ENCODE measurements at regions not wholly inside any gene's neighbourhood (a gene's known extent, or its start where the extent isn't known, plus 50 kb on each side); places are given as distances from the start of the nearest gene placed in this dataset.
A peak's percentile ranks its signal among the peaks of the same experiment; 100 is the strongest.

GRCh38 chr14:83247924-83248639, 1714.4 kb upstream of the SEL1L start:
- Histone ChIP-seq H3K4me1 (ENCODE audit: control insufficient read depth, insufficient read depth, low read length) (no peaks in the 10 kb centered on the region), H3K4me3 (ENCODE audit: low read depth, low read length) (no peak overlapping the region), H3K27ac (ENCODE audit: low read depth, low read length) (no peak overlapping the region), H3K27me3 (ENCODE audit: control insufficient read depth, insufficient read depth, low read length) (no peaks in the 10 kb centered on the region), H3K9me3 (ENCODE audit: control insufficient read depth, insufficient read depth, low read length) (peaks cover 3% of the 10 kb centered on the region), H3K36me3 (ENCODE audit: control insufficient read depth, insufficient read depth, low read length) (no peaks in the 10 kb centered on the region)
- WGBS (ENCODE audit: insufficient coverage), result no CpG with 5 or more reads among the region's 5 CpGs
- DNase-seq (ENCODE audit: low read depth in 4 of 6, low spot score in 6 of 6), result peak in 1 of 6 donors; percentile 17

DNA sequence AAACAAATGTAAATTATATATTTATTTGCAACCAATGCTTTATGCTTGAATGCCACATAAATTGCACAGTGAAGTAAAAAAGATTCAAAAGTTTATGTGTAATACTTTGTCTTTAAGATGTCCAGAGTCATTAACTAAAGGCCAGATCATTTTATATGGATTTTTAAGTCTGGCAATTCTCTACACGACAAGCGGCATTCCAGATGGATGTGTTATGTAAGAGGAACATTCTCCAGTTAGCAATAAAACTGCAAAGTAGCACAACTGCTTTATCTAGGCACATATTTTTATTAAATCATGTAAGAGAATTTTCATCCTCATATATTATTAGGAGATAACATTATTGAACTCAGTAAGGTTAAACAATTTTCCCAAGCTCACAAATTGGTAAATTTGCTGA, 1717.7 kb upstream of the SEL1L start:
- no CpG with 5 or more reads among the region's 2 CpGs for WGBS (ENCODE audit: insufficient coverage)
- DNase-seq (ENCODE audit: low read depth in 4 of 6, low spot score in 6 of 6), result no peak
- H3K27ac ChIP-seq (ENCODE audit: low read depth, low read length), result no peak overlapping the region
- H3K36me3 ChIP-seq (ENCODE audit: control insufficient read depth, insufficient read depth, low read length), result no peaks in the 10 kb centered on the region
- H3K27me3 ChIP-seq (ENCODE audit: control insufficient read depth, insufficient read depth, low read length), result no peaks in the 10 kb centered on the region
- no peak overlapping the region for H3K4me3 ChIP-seq (ENCODE audit: low read depth, low read length)
- no peaks in the 10 kb centered on the region for H3K9me3 ChIP-seq (ENCODE audit: control insufficient read depth, insufficient read depth, low read length)
- no peaks in the 10 kb centered on the region for H3K4me1 ChIP-seq (ENCODE audit: control insufficient read depth, insufficient read depth, low read length)

DNA sequence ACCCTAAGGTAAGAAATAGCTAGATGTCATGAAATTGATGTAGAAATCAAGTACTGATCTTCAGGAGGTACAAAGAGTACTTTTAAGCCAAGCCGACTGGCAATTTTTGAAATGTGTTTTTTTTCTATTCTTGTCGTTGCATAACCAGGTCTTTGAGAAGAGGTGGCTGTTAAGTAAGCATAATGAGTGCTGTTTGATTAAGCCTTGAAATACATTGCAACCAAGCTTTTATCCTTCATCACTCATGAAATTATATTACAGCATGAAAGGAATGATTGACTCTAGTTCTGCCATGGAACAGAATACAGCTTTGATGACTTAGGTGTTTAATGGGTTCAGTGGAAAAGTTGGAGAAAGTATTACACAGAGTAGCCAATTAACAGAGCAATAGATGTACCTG, 1720.2 kb upstream of the SEL1L start:
- DNase-seq (ENCODE audit: low read depth in 4 of 6, low spot score in 6 of 6), result no peak
- Histone ChIP-seq H3K27me3 (ENCODE audit: control insufficient read depth, insufficient read depth, low read length) (no peaks in the 10 kb centered on the region), H3K27ac (ENCODE audit: low read depth, low read length) (no peak overlapping the region), H3K9me3 (ENCODE audit: control insufficient read depth, insufficient read depth, low read length) (no peaks in the 10 kb centered on the region), H3K4me1 (ENCODE audit: control insufficient read depth, insufficient read depth, low read length) (no peaks in the 10 kb centered on the region), H3K36me3 (ENCODE audit: control insufficient read depth, insufficient read depth, low read length) (no peaks in the 10 kb centered on the region), H3K4me3 (ENCODE audit: low read depth, low read length) (no peak overlapping the region)
- no CpG with 5 or more reads among the region's 2 CpGs for WGBS (ENCODE audit: insufficient coverage)

GRCh38 chr14:83255015-83255726, 1721.5 kb upstream of the SEL1L start:
- no peak for DNase-seq (ENCODE audit: low read depth in 4 of 6, low spot score in 6 of 6)
- no peaks in the 10 kb centered on the region for H3K9me3 ChIP-seq (ENCODE audit: control insufficient read depth, insufficient read depth, low read length)
- H3K27me3 ChIP-seq (ENCODE audit: control insufficient read depth, insufficient read depth, low read length), result no peaks in the 10 kb centered on the region
- no CpG with 5 or more reads among the region's 2 CpGs for WGBS (ENCODE audit: insufficient coverage)
- H3K27ac ChIP-seq (ENCODE audit: low read depth, low read length), result no peak overlapping the region
- H3K4me1 ChIP-seq (ENCODE audit: control insufficient read depth, insufficient read depth, low read length), result no peaks in the 10 kb centered on the region
- no peak overlapping the region for H3K4me3 ChIP-seq (ENCODE audit: low read depth, low read length)
- no peaks in the 10 kb centered on the region for H3K36me3 ChIP-seq (ENCODE audit: control insufficient read depth, insufficient read depth, low read length)

- Histone ChIP-seq H3K27me3 (ENCODE audit: control insufficient read depth, insufficient read depth, low read length) (no peaks in the 10 kb centered on the region), H3K4me3 (ENCODE audit: low read depth, low read length) (no peak overlapping the region), H3K36me3 (ENCODE audit: control insufficient read depth, insufficient read depth, low read length) (no peaks in the 10 kb centered on the region), H3K4me1 (ENCODE audit: control insufficient read depth, insufficient read depth, low read length) (no peaks in the 10 kb centered on the region), H3K9me3 (ENCODE audit: control insufficient read depth, insufficient read depth, low read length) (no peaks in the 10 kb centered on the region), H3K27ac (ENCODE audit: low read depth, low read length) (no peak overlapping the region)
- no CpG with 5 or more reads among the region's 1 CpG for whole genome bisulfite sequencing (ENCODE audit: insufficient coverage)
- DNase-seq (ENCODE audit: low read depth in 4 of 6, low spot score in 6 of 6), result no peak
Observed at GRCh38 chr14:83255727-83256090, 1722.1 kb upstream of the SEL1L start.

GRCh38 chr14:83257466-83258439, 1724.1 kb upstream of the SEL1L start:
- no CpG with 5 or more reads among the region's 5 CpGs for WGBS (ENCODE audit: insufficient coverage)
- Histone ChIP-seq H3K36me3 (ENCODE audit: control insufficient read depth, insufficient read depth, low read length) (no peaks in the 10 kb centered on the region), H3K4me1 (ENCODE audit: control insufficient read depth, insufficient read depth, low read length) (no peaks in the 10 kb centered on the region), H3K9me3 (ENCODE audit: control insufficient read depth, insufficient read depth, low read length) (no peaks in the 10 kb centered on the region), H3K27me3 (ENCODE audit: control insufficient read depth, insufficient read depth, low read length) (no peaks in the 10 kb centered on the region), H3K4me3 (ENCODE audit: low read depth, low read length) (no peak overlapping the region), H3K27ac (ENCODE audit: low read depth, low read length) (no peak overlapping the region)
- no peak for DNase-seq (ENCODE audit: low read depth in 4 of 6, low spot score in 6 of 6)

DNA sequence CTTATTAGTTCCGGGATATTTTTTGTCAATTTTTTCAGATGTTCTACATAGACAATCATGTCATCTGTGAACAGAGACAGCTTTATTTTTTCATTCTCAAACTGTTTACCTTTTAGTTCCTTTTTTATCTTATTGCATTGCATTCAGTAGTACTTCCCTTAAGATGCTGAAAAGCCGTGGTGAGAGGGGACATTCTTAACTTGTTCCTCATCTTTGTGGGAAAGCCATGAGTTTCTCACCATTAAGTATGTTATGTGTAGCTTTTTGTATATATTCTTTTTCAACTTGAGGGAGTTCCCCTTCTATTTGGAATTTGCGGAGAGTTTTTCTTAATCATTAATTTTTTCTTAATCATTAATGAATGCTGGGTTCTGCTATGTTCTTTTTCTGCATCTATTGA, 1727.1 kb upstream of the SEL1L start:
- no peak for DNase-seq (ENCODE audit: low read depth in 4 of 6, low spot score in 6 of 6)
- Histone ChIP-seq H3K27ac (ENCODE audit: low read depth, low read length) (no peak overlapping the region), H3K4me1 (ENCODE audit: control insufficient read depth, insufficient read depth, low read length) (no peaks in the 10 kb centered on the region), H3K4me3 (ENCODE audit: low read depth, low read length) (no peak overlapping the region), H3K9me3 (ENCODE audit: control insufficient read depth, insufficient read depth, low read length) (no peaks in the 10 kb centered on the region), H3K27me3 (ENCODE audit: control insufficient read depth, insufficient read depth, low read length) (no peaks in the 10 kb centered on the region), H3K36me3 (ENCODE audit: control insufficient read depth, insufficient read depth, low read length) (no peaks in the 10 kb centered on the region)
- no CpG with 5 or more reads among the region's 3 CpGs for WGBS (ENCODE audit: insufficient coverage)

GRCh38 chr14:83269583-83269982, 1735.9 kb upstream of the SEL1L start:
- Histone ChIP-seq H3K36me3 (ENCODE audit: control insufficient read depth, insufficient read depth, low read length) (no peaks in the 10 kb centered on the region), H3K9me3 (ENCODE audit: control insufficient read depth, insufficient read depth, low read length) (no peaks in the 10 kb centered on the region), H3K27me3 (ENCODE audit: control insufficient read depth, insufficient read depth, low read length) (no peaks in the 10 kb centered on the region), H3K4me3 (ENCODE audit: low read depth, low read length) (no peak overlapping the region), H3K27ac (ENCODE audit: low read depth, low read length) (no peak overlapping the region), H3K4me1 (ENCODE audit: control insufficient read depth, insufficient read depth, low read length) (no peaks in the 10 kb centered on the region)
- no CpG with 5 or more reads among the region's 3 CpGs for WGBS (ENCODE audit: insufficient coverage)
- no peak for DNase-seq (ENCODE audit: low read depth in 4 of 6, low spot score in 6 of 6)

- DNase-seq (ENCODE audit: low read depth in 4 of 6, low spot score in 6 of 6), result no peak
- no peak overlapping the region for H3K27ac ChIP-seq (ENCODE audit: low read depth, low read length)
- H3K9me3 ChIP-seq (ENCODE audit: control insufficient read depth, insufficient read depth, low read length), result no peaks in the 10 kb centered on the region
- no peaks in the 10 kb centered on the region for H3K36me3 ChIP-seq (ENCODE audit: control insufficient read depth, insufficient read depth, low read length)
- H3K27me3 ChIP-seq (ENCODE audit: control insufficient read depth, insufficient read depth, low read length), result no peaks in the 10 kb centered on the region
- 100% methylated on average over 1 of the region's 2 CpGs for WGBS (ENCODE audit: insufficient coverage)
- no peaks in the 10 kb centered on the region for H3K4me1 ChIP-seq (ENCODE audit: control insufficient read depth, insufficient read depth, low read length)
- H3K4me3 ChIP-seq (ENCODE audit: low read depth, low read length), result no peak overlapping the region
Observed at GRCh38 chr14:83271663-83272062, 1738.0 kb upstream of the SEL1L start.
